ENCODE measurements at regions not wholly inside any gene's neighbourhood (a gene's known extent, or its start where the extent isn't known, plus 50 kb on each side); places are given as distances from the start of the nearest gene placed in this dataset.
"Not testable (repeated sequence)": the region's sequence is repeated elsewhere in the genome, so short reads cannot be mapped to it uniquely, and the experiment has no call there.

DNA sequence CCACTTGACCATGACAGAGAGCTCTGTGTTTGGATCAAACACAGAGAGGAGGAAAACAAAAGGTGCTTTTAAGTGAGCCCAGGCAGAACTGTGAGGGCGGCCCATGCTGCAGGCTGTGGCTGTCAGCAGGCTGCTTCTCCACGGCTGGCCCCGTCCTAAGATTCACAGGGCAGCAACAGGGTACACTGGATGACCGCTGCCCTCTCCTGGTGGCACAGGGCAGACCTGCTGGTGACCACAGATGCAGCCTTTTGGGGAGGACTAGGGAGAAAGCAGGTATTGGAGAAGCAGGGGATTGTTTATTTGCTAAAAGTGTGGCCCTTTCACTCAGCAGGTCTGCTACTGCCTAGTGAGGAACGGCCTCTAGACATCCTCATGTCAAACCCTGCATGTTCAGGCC lies 183.7 kb downstream of the ADRA2C start:
- TF ChIP-seq, protein P1, sequence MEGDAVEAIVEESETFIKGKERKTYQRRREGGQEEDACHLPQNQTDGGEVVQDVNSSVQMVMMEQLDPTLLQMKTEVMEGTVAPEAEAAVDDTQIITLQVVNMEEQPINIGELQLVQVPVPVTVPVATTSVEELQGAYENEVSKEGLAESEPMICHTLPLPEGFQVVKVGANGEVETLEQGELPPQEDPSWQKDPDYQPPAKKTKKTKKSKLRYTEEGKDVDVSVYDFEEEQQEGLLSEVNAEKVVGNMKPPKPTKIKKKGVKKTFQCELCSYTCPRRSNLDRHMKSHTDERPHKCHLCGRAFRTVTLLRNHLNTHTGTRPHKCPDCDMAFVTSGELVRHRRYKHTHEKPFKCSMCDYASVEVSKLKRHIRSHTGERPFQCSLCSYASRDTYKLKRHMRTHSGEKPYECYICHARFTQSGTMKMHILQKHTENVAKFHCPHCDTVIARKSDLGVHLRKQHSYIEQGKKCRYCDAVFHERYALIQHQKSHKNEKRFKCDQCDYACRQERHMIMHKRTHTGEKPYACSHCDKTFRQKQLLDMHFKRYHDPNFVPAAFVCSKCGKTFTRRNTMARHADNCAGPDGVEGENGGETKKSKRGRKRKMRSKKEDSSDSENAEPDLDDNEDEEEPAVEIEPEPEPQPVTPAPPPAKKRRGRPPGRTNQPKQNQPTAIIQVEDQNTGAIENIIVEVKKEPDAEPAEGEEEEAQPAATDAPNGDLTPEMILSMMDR (conservative IDR thresholded peaks at IDR 0.05) = peak; percentile 64
- H3K27ac ChIP-seq = not testable (repeated sequence)

DNA sequence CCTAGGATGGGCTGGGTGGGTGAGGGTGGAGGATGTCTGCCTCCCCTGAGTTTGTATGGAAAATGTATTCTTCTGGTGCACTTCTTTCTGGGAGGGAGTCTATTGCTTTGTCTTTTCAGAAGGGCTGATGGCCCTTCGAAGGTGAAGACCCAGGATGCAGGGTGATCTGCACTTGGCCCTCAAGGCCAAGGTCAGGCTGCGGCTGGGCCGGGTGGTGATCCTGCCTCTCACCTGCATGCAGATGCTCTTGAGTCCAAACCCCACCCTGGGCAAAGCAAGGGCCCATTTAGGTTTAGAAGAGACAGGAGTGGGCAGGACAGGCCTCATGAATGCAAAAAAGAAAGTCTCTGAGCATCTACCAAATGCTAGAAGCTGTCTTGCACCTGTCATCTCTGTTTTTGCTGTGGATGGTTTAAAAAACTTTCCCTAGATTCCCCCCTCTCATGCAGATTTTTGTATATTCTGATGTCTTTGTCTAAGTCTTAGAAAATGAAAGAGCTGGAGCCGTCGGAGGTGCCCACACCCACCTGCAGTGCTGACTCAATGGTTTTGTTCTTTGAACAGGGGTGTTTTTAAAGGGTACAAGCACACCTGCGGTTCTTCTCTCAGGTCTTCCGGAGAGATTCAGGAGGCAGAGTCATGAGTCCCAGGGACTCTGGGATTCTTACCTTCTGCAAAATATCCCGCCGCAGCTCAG lies 186.4 kb downstream of the ADRA2C start:
- not testable (repeated sequence) for H3K27ac ChIP-seq

DNA sequence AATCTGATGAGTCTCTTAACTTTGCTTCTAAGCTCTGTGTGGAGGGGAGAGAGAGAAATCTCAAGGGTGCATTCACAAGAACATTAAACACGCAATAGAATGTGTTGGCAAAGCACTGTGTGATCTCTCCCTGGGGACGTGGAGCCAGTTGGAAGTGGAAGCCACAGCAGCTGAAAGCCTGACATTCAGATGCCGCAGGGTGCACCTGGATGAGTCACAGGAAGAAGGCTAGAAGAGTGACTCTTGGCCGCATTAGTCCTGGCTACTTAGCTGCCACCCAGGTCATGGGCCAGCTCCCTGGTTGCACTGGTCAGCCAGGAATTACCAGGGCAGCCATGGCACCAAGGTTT lies 186.9 kb downstream of the ADRA2C start:
- H3K27ac ChIP-seq = not testable (repeated sequence)

DNA sequence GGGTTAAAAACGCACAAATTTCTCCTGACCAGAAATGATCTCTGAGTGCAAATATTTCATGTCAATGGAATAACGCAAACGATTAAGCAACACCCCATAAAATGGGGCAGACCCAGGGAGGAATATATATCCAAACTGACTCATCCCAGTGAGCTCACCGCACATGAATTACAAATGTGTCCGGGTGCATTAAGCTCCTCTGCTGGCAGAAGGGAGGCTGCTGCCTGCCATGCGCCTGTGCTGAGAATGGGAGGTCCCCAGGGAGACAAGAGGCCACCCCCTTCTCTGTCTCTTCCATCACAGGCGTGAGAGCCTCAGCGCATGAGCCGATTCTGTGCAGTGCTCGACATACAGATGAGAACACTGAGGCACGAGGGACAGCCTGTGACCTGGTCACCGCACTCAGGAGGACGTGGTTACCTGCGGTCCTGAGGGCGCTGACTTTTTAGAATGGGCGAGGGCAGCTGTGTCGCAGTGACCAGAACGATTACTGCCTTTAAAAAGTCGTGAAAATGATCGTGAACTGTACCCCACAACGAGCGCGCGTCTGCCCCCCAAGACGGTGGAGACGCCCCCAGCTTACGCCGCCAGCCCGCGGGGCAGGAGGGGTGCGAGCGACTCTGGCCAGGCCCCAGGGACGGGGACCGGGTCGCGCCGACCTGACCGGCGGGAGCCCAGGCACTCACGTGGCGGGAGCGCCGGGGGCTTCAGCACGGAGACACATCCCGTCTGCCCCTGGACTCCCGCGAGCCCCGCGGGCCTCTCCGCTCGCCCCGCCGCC lies 188.5 kb downstream of the ADRA2C start:
- peak overlapping the region; percentile 74 for H3K27ac ChIP-seq

DNA sequence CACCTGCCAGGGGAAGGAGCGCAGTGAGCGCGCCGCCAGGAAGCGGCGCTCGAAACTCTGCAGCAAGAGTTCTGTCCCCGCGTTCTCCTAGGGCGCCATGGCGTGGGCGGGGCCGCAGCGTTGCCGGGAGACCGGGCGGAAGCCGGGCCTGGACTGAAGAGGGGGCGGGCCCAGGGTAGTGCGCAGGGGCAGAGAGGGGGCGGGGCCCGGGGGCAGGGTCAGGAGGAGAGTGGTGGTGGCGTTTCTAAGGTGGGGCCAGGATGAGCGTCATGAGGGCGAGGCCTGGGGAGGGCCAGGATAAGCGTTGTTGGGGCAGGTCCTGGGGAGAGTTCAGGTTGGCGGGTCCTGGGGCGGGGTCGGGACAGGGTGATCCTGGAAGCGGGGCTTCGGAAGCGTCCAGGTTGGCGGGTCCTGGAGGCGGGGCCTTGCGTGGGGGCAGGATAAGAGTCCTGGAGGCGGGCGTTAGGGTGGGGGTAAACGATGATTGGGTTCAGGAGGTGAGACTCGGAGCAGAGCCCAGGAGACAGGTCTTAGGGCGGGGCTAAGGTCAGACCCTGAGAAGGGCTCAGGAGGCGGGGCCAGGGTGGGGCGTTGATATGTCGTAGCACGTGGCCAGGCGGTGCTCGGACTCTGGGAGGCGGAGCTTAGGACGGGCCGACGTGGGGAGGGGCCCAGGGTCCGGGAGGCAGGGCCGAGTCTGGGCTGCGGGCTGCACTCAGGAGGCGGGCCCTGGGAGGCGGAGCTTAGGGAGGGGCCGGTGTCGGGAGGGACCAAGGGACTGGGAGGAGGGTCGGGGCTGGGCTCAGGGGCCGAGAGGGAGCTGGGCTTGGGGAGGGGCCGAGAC lies 189.4 kb downstream of the ADRA2C start:
- H3K27ac ChIP-seq = peak overlapping the region; percentile 74

DNA sequence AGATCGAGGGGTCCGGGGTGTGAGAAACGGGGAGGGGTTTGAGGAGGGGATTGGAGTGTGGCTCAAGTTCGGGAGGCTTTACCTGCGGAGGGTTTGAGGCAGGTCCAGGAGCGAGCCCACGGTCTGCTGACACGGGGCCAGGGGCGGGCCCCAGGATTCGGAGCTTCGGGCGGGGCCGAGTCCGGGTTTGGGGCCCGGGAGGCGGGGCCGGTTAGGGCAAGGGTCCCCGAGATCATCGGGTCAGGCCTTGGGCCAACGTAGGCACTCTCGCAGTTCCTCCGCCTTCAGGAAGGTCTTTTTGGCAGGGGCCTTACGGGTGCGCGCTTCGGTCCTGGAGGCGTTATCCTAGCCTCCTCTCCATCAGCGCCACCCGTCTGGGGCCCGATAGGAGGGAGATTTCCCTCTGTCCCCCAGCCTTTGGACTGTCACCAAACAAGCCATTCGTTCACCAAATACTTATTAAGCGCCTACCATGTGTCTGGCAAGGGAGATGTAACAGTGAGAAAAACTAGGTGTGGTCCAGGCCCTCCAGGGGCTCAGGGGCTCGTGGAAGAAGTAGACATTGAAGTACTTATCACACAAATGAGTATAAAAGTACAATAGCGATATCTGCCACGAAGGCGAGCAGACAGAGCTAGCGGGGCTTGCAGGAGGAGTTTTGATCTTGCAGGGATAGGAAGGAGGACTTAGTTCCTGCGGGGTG lies 190.1 kb downstream of the ADRA2C start:
- peak overlapping the region; percentile 64; the same call in 1 of the 2 replicates for H3K27ac ChIP-seq

DNA sequence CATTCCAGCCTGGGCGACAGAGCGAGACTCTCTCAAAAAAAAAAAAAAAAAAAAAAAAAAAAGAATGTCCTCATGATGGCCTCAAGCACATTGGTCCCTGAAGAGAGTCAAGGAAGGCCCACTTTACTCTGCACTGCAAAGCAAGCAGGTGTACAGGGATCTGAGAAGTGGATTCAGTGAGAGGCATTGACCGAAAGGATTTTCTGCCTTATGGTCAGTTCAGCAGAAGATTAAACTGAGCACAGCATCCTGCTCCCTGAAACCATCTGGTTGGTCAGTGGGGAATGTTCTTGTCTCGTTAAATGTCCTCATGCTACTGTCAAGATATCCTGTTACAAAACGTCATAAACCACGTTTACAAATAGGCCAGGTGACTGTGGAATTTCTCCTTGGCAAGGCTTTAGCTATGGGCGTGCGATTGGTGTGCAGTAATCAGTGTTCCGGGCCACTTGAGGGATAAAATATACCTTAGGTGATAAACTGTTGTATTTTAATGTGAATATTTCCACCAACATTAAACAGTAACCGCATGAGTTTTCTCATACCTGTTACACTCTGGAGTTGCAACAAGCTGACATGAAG lies 195.0 kb downstream of the ADRA2C start:
- not testable (repeated sequence) for H3K27ac ChIP-seq

DNA sequence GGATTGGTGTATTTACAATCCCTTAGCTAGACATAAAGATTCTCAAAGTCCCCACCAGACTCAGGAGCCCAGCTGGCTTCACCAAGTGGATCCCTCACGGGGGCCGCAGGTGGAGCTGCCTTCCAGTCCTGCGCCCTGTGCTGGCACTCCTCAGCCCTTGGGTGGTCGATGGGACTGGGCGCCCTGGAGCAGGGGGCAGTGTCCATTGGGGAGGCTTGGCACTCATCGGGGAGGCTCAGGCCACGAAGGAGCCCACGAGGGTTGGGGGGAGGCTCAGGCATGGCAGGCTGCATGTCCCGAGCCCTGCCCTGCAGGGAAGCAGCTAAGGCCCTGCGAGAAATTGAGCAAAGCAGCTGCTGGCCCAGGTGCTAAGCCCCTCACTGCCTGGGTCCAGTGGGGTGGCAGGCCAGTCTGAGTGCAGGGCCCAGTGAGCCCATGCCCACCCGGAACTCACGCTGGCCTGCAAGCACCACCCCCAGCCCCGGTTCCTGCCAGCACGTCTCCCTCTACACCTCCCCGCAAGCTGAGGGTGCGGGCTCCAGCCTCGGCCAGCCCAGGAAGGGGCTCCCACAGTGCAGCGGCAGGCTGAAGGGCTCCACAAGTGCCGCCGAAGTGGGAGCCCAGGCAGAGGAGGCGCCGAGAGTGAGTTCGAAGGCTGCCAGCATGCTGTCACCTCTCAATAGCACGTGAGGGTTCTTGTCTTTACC lies 198.5 kb downstream of the ADRA2C start:
- H3K27ac ChIP-seq = not testable (repeated sequence)

DNA sequence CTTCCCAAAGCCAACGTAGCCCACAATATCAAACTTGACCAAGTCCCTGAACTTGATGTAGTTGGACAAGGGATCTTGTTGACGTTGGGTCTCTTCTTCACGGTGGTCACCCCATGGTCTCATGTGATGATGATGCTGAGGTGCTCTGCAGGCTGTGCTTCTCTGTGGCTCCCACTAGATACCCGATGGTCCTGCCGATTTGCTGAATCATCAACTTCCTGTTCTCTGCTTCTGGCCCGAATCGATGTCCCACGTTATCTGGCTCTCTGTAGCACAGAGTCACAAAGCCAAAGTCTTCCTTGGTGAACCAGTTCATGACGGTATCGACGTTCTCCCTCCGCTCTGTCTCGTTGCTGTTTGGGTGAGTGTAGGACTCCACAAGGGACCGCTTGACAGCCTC lies 201.0 kb downstream of the ADRA2C start:
- not testable (repeated sequence) for H3K27ac ChIP-seq

DNA sequence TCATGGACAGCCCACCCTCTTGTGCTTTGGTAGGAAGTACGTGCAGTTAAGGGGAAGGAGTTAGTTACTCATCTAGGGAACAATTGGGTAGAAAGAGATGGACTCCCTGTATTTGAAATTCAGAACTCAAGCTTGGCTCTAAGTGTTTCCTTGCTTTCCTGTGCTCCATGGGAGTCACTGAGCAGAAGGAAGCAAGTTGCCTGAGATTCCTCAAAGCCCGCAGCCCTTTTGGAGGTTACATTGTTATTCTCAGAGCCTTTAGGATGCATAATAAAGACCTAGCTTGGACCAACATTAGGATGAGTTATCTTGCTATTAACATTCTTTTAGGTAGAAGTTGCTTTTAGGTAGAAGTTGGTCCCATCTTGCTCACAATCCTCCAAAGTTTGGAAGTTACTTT lies 206.4 kb downstream of the ADRA2C start:
- H3K27ac ChIP-seq = not testable (repeated sequence)

DNA sequence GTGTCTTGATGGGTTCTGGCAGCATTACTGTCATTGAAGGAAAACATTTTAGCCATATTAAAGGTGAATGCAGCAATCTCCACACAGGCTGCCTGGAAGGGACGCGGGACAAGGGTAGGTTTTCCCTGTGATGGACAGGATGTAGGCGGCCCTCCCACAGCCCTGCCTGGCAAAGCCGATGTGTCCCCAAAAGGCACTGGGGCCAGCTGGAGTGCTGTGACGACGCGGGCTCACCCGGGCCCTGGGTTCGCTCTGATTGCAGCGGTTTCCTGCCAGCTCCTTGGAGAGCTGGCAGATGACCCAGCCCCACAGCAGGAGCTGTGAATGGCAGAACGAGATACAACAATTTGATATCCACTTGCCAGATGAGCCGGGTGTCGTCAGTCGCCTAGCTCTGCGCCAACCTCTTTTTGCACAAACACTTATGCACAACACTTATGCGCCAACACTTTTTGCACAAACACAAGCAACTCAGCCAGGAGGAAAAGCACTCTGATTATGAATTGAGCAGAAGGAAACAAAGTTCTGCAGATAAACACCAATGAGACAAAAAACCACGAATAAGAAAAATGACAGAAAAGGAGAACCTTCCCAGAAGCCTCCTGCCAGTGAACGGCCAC lies 207.5 kb downstream of the ADRA2C start:
- not testable (repeated sequence) for H3K27ac ChIP-seq

DNA sequence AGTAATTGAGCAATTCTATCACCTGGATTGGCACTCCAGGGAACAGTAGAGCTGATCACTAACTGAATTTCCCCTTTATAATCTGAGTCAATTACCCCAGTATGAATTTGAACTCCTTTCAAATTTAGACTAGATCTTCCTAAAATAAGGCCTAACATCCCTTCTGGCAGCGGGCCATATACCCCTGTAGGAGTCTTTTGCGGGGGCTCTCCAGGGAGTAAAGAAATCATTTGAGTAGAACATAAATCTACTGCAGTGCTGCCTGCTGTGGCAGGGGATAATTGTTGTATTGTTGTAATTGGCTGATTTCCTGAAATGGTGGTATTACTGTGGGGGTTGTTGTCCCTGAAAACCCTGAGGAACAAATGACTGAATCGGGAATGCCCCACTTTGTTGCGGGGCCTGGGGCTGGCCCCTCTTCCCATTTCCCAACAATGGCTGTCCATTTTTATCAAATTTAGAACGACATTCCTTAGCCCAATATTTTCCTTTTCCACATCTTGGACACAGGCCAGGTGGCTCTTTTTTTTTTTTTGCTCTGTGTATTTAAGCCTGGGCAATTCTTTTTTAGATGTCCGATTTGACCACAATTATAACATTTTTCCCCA lies 217.4 kb downstream of the ADRA2C start:
- H3K27ac ChIP-seq = not testable (repeated sequence)

DNA sequence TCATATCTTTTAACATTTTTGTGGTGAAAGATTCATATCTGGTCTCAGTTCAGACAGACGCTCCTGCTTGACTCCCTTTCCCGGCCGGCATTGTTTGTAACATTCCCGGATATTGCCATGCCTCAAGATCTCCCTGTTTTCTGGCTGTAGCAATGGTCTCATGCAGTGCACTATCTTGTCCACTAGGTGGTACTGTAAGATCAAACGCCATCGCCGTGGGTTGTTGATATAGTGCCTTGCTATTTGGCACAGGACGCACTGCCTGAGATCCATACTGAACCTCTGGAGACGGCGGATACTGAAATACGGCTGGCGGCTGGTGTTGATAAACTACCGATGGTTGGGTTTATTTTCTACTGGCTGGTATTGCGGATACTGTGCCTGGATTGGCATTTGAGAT lies 218.6 kb downstream of the ADRA2C start:
- not testable (repeated sequence) for H3K27ac ChIP-seq
- TF ChIP-seq, protein P1 (conservative IDR thresholded peaks at IDR 0.05) = peak; percentile 17
